ENCODE measurements at regions not wholly inside any gene's neighbourhood (a gene's known extent, or its start where the extent isn't known, plus 50 kb on each side); places are given as distances from the start of the nearest gene placed in this dataset.

- no peak for DNase-seq (ENCODE audit: low read depth)
- H3K4me3 ChIP-seq (ENCODE audit: low read length), result no peak overlapping the region
- TF ChIP-seq, protein P1, sequence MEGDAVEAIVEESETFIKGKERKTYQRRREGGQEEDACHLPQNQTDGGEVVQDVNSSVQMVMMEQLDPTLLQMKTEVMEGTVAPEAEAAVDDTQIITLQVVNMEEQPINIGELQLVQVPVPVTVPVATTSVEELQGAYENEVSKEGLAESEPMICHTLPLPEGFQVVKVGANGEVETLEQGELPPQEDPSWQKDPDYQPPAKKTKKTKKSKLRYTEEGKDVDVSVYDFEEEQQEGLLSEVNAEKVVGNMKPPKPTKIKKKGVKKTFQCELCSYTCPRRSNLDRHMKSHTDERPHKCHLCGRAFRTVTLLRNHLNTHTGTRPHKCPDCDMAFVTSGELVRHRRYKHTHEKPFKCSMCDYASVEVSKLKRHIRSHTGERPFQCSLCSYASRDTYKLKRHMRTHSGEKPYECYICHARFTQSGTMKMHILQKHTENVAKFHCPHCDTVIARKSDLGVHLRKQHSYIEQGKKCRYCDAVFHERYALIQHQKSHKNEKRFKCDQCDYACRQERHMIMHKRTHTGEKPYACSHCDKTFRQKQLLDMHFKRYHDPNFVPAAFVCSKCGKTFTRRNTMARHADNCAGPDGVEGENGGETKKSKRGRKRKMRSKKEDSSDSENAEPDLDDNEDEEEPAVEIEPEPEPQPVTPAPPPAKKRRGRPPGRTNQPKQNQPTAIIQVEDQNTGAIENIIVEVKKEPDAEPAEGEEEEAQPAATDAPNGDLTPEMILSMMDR (conservative IDR thresholded peaks at IDR 0.05; ENCODE audit: low read depth, low read length), result no peak
Measured at GRCh38 chr4:43356786-43357185, 464.3 kb downstream of the GRXCR1 start.

- H3K4me3 ChIP-seq (ENCODE audit: low read length), result no peak overlapping the region
- no peak for DNase-seq (ENCODE audit: low read depth)
- TF ChIP-seq, protein P1 (conservative IDR thresholded peaks at IDR 0.05; ENCODE audit: low read depth, low read length), result no peak
Measured at GRCh38 chr4:43357252-43357974, 464.9 kb downstream of the GRXCR1 start.

- no peak overlapping the region for H3K4me3 ChIP-seq (ENCODE audit: low read length)
- DNase-seq (ENCODE audit: low read depth), result no peak
- TF ChIP-seq, protein P1 (conservative IDR thresholded peaks at IDR 0.05; ENCODE audit: low read depth, low read length), result no peak
Measured at GRCh38 chr4:43360296-43360695, 467.8 kb downstream of the GRXCR1 start.

DNA sequence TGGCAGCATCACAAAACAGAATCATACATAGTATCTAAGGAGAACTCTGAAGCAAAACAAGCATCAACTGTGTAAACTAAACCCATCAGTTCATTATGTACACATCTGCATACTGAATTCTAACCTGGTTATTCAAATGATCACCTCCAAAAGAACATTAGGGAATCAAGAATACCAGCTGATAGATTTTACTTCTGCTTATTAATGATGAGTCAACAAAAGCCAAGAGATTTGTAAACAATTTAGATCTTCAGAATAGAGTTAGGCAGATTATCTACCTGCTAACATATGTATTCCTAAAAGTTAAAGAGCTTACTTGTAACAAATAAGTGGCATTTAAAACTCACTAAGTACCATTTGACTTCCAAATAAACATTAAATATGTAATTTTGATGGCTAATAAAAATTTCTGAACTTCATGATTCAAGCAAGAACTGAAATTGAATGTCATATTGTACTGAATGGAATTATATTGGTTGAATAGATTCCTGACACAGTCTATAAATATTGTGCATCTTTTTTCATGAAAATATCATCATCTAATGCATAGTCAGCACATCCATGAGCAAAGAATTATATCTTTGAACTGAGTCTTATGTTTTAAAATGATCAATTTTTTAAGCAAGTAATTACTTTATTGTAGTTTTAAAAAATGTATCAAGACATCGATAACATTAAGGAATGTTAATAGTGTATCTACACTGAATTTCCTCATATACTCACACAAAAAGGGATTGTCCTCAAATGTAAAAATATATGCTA lies 470.5 kb downstream of the GRXCR1 start:
- no peak for DNase-seq (ENCODE audit: low read depth)
- no peak overlapping the region for H3K4me3 ChIP-seq (ENCODE audit: low read length)
- TF ChIP-seq, protein P1 (conservative IDR thresholded peaks at IDR 0.05; ENCODE audit: low read depth, low read length), result no peak

GRCh38 chr4:43369036-43369594 lies 476.6 kb downstream of the GRXCR1 start:
- no peak overlapping the region for H3K4me3 ChIP-seq (ENCODE audit: low read length)
- no peak for DNase-seq (ENCODE audit: low read depth)
- TF ChIP-seq, protein P1 (conservative IDR thresholded peaks at IDR 0.05; ENCODE audit: low read depth, low read length), result no peak

GRCh38 chr4:43373201-43373600 lies 480.7 kb downstream of the GRXCR1 start:
- TF ChIP-seq, protein P1 (conservative IDR thresholded peaks at IDR 0.05; ENCODE audit: low read depth, low read length), result no peak
- no peak for DNase-seq (ENCODE audit: low read depth)
- no peak overlapping the region for H3K4me3 ChIP-seq (ENCODE audit: low read length)

Data from retinal pigment epithelial cell (primary cell).